AG09319 (cell line): ENCODE measurements at regions not wholly inside any gene's neighbourhood (a gene's known extent, or its start where the extent isn't known, plus 50 kb on each side); places are given as distances from the start of the nearest gene placed in this dataset.

Source experiments
- DNase-seq: peaks from one replicate; pipeline ENCODE4 v3.0.0-alpha.2; 2010; ENCODE audit warnings: low read depth; ENCODE audit errors: extremely low read depth
- CTCF ChIP-seq: IDR thresholded peaks from 2 replicates; pipeline ENCODE4 v1.5.1; 2011; ENCODE audit warnings: low read depth, mild to moderate bottlenecking, inconsistent platforms, low read length, moderate library complexity

DNA sequence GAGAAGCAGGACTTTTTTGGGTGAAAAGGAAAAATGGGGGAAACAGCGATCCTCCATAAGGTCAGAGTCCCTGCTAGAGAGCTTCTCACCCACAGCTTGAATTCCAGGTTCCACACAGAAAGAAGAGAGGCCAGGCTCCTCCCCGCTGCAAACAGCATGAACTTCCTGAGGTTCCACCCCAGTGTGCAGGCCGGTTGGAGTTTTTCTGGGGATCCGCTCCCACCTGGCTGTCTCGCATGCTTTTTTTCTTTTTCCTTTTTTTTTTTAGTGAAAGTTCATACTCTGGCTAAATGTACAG, 595.1 kb upstream of the ZP4 start:
- no peak for TF ChIP-seq CTCF
- no peak for DNase-seq

- no peak for TF ChIP-seq CTCF
- no peak for DNase-seq
Measured at GRCh38 chr1:238485057-238485911, 594.6 kb upstream of the ZP4 start.

- no peak for TF ChIP-seq CTCF
- no peak for DNase-seq
Measured at GRCh38 chr1:238484121-238484520, 593.4 kb upstream of the ZP4 start.

- DNase-seq: no peak
- no peak for TF ChIP-seq CTCF
Measured at GRCh38 chr1:238476841-238477240, 586.1 kb upstream of the ZP4 start.

DNA sequence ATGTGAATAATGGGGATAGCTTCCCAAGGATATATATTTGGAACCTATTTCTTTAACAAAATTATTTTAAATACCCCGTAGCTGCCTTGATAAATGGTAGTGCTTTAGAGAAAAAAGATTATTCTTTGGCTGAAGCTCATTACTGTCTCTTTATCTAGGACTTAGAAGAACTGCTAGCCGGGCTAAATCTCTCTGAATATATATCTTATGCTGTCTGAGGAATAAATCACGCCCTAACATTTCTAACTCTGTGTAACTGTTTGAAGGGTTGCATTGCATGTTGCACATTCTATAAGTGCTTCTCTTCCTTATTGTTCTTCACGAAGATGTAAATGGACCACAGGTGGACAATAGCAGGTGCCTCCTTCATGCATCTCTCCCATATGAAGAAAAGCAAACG, 585.0 kb upstream of the ZP4 start:
- no peak for DNase-seq
- no peak for TF ChIP-seq CTCF

GRCh38 chr1:238474263-238474662, 583.5 kb upstream of the ZP4 start:
- no peak for DNase-seq
- no peak for TF ChIP-seq CTCF

- TF ChIP-seq CTCF: no peak
- no peak for DNase-seq
Measured at GRCh38 chr1:238469146-238469631, 578.5 kb upstream of the ZP4 start.
